ENCODE measurements at regions not wholly inside any gene's neighbourhood (a gene's known extent, or its start where the extent isn't known, plus 50 kb on each side); places are given as distances from the start of the nearest gene placed in this dataset.

GRCh38 chr6:153705429-153705828 lies 333.6 kb upstream of the OPRM1 start:
- no peaks in the 10 kb centered on the region for H3K9me2 ChIP-seq (ENCODE audit: insufficient read depth, low read length)
- H3K4me1 ChIP-seq (ENCODE audit: insufficient read depth, low read length, poor library complexity, severe bottlenecking) = no peaks in the 10 kb centered on the region

DNA sequence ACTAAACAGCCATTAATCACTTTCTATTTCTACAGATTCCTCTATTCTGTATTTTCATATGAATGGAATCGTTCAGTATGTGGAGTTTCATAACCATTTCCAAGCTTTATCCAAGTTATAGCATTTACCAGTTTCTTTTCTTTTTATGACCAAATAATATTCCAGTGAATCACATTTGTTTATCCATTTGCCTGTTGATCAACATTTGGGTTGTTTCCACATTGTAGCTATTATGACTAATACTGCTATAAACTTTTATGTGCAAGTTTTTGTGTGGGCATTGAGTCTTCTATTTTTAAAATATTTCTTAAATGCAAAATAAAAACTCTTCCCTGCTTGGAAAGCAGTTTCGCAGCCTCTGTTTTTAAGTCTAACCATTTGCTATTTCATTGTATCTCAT lies 336.4 kb upstream of the OPRM1 start:
- no peak overlapping the region for H3K4me2 ChIP-seq (ENCODE audit: low read length)
- CTCF ChIA-PET (ENCODE audit: unreplicated experiment) = no interaction called here
- no TSS peak for BruUV-seq (replicated peaks)
- H3K9me2 ChIP-seq (ENCODE audit: insufficient read depth, low read length) = no peaks in the 10 kb centered on the region
- no peak overlapping the region for H3K27ac ChIP-seq (ENCODE audit: low read depth, low read length, poor library complexity, severe bottlenecking)
- intact Hi-C loops (cut with micrococcal nuclease; ENCODE audit: unreplicated experiment) = no loop called here
- DNase-seq (ENCODE audit: low spot score) = no peak
- H3K79me2 ChIP-seq (ENCODE audit: insufficient read depth, low read depth, low read length) = no peaks in the 10 kb centered on the region
- POLR2A ChIA-PET = interaction anchor here (0.9 kb wide), 1 partner anchor 143 kb away, joined by 3 read pairs; no protein-coding TSS in a partner anchor
- no peak for TF ChIP-seq EZH2phosphoT487 (IDR thresholded peaks at IDR 0.05; ENCODE audit: borderline replicate concordance, low read depth, low read length)
- TF ChIP-seq, protein P1, sequence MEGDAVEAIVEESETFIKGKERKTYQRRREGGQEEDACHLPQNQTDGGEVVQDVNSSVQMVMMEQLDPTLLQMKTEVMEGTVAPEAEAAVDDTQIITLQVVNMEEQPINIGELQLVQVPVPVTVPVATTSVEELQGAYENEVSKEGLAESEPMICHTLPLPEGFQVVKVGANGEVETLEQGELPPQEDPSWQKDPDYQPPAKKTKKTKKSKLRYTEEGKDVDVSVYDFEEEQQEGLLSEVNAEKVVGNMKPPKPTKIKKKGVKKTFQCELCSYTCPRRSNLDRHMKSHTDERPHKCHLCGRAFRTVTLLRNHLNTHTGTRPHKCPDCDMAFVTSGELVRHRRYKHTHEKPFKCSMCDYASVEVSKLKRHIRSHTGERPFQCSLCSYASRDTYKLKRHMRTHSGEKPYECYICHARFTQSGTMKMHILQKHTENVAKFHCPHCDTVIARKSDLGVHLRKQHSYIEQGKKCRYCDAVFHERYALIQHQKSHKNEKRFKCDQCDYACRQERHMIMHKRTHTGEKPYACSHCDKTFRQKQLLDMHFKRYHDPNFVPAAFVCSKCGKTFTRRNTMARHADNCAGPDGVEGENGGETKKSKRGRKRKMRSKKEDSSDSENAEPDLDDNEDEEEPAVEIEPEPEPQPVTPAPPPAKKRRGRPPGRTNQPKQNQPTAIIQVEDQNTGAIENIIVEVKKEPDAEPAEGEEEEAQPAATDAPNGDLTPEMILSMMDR (conservative IDR thresholded peaks at IDR 0.05; ENCODE audit: low read length) = no peak
- H3K36me3 ChIP-seq (ENCODE audit: insufficient read depth, low read length) = no peaks in the 10 kb centered on the region
- H3K4me1 ChIP-seq (ENCODE audit: insufficient read depth, low read length, poor library complexity, severe bottlenecking) = no peaks in the 10 kb centered on the region
- no peaks in the 10 kb centered on the region for H4K20me1 ChIP-seq (ENCODE audit: insufficient read depth, low read length)
- no peak overlapping the region for H2AFZ ChIP-seq (ENCODE audit: low read length)
- H3K9me3 ChIP-seq (ENCODE audit: low read length) = no peaks in the 10 kb centered on the region
- no peak overlapping the region for H3K4me3 ChIP-seq (ENCODE audit: low read depth, low read length, poor library complexity, severe bottlenecking)

More at GRCh38 chr6:153705429-153705828, 333.6 kb upstream of the OPRM1 start:
- BruUV-seq (replicated peaks) = no TSS peak
- Histone ChIP-seq H3K27ac (ENCODE audit: low read depth, low read length, poor library complexity, severe bottlenecking) (no peak overlapping the region), H2AFZ (ENCODE audit: low read length) (no peak overlapping the region), H3K36me3 (ENCODE audit: insufficient read depth, low read length) (no peaks in the 10 kb centered on the region), H4K20me1 (ENCODE audit: insufficient read depth, low read length) (no peaks in the 10 kb centered on the region), H3K9me3 (ENCODE audit: low read length) (no peaks in the 10 kb centered on the region), H3K4me3 (ENCODE audit: low read depth, low read length, poor library complexity, severe bottlenecking) (no peak overlapping the region), H3K79me2 (ENCODE audit: insufficient read depth, low read depth, low read length) (no peaks in the 10 kb centered on the region), H3K4me2 (ENCODE audit: low read length) (no peak overlapping the region)
- ChIA-PET POLR2A (no interaction called here), CTCF (ENCODE audit: unreplicated experiment) (no interaction called here)
- intact Hi-C loops (cut with micrococcal nuclease; ENCODE audit: unreplicated experiment) = no loop called here
- TF ChIP-seq, protein P1 (conservative IDR thresholded peaks at IDR 0.05; ENCODE audit: low read length) = no peak
- TF ChIP-seq EZH2phosphoT487 (IDR thresholded peaks at IDR 0.05; ENCODE audit: borderline replicate concordance, low read depth, low read length) = no peak
- no peak for DNase-seq (ENCODE audit: low spot score)

DNA sequence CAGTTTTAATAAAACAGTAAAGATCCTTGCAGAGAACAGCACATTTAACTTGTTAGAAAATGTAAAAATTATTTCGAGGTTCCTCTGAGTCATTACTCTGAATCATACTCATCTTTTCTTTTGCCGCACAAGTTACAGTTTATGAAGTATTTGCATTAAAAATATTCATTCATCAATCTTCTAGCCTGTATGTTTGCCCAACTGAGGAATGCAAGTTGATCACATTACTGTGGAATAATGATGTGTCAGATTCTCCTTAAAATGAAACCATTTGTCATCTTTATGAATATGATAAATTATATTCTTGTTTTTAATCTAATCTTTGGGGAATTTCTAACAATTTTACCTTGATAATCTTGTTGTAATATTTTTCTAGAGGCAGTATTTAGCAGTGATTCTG lies 340.4 kb upstream of the OPRM1 start:
- POLR2A ChIA-PET = no interaction called here
- BruUV-seq (replicated peaks) = no TSS peak
- intact Hi-C loops (cut with micrococcal nuclease; ENCODE audit: unreplicated experiment) = no loop called here

More for the DNA sequence above, 340.4 kb upstream of the OPRM1 start:
- Histone ChIP-seq H3K4me1 (ENCODE audit: insufficient read depth, low read length, poor library complexity, severe bottlenecking) (no peaks in the 10 kb centered on the region), H3K9me3 (ENCODE audit: low read length) (no peaks in the 10 kb centered on the region), H3K9me2 (ENCODE audit: insufficient read depth, low read length) (no peaks in the 10 kb centered on the region), H3K4me2 (ENCODE audit: low read length) (no peak overlapping the region), H3K27ac (ENCODE audit: low read depth, low read length, poor library complexity, severe bottlenecking) (no peak overlapping the region), H2AFZ (ENCODE audit: low read length) (no peak overlapping the region), H3K79me2 (ENCODE audit: insufficient read depth, low read depth, low read length) (no peaks in the 10 kb centered on the region), H3K4me3 (ENCODE audit: low read depth, low read length, poor library complexity, severe bottlenecking) (no peak overlapping the region), H4K20me1 (ENCODE audit: insufficient read depth, low read length) (no peaks in the 10 kb centered on the region), H3K36me3 (ENCODE audit: insufficient read depth, low read length) (no peaks in the 10 kb centered on the region)
- CTCF ChIA-PET (ENCODE audit: unreplicated experiment) = no interaction called here
- no peak for DNase-seq (ENCODE audit: low spot score)
- TF ChIP-seq, protein P1 (conservative IDR thresholded peaks at IDR 0.05; ENCODE audit: low read length) = no peak
